ENCODE measurements at regions not wholly inside any gene's neighbourhood (a gene's known extent, or its start where the extent isn't known, plus 50 kb on each side); places are given as distances from the start of the nearest gene placed in this dataset.

- no peak for DNase-seq
- in situ Hi-C loops (cut with MboI; ENCODE audit: low pct_unique_long_range_greater_than_20kb, low sequenced_read_pairs): no loop called here
Measured at GRCh38 chr18:51385270-51385669, 187.8 kb upstream of the MEX3C start.

- no peak for DNase-seq
- in situ Hi-C loops (cut with MboI; ENCODE audit: low pct_unique_long_range_greater_than_20kb, low sequenced_read_pairs): no loop called here
Measured at GRCh38 chr18:51390702-51391101, 193.2 kb upstream of the MEX3C start.

- DNase-seq: no peak
- in situ Hi-C loops (cut with MboI; ENCODE audit: low pct_unique_long_range_greater_than_20kb, low sequenced_read_pairs): no loop called here
Measured at GRCh38 chr18:51391215-51391614, 193.7 kb upstream of the MEX3C start.

GRCh38 chr18:51391731-51392130 lies 194.2 kb upstream of the MEX3C start:
- in situ Hi-C loops (cut with MboI; ENCODE audit: low pct_unique_long_range_greater_than_20kb, low sequenced_read_pairs): no loop called here
- no peak for DNase-seq

- in situ Hi-C loops (cut with MboI; ENCODE audit: low pct_unique_long_range_greater_than_20kb, low sequenced_read_pairs): no loop called here
- DNase-seq: no peak
Measured at GRCh38 chr18:51397347-51397962, 200.0 kb upstream of the MEX3C start.

GRCh38 chr18:51398104-51398503 lies 200.6 kb upstream of the MEX3C start:
- in situ Hi-C loops (cut with MboI; ENCODE audit: low pct_unique_long_range_greater_than_20kb, low sequenced_read_pairs): no loop called here
- DNase-seq: no peak

GRCh38 chr18:51399491-51400122 lies 202.1 kb upstream of the MEX3C start:
- DNase-seq: no peak
- in situ Hi-C loops (cut with MboI; ENCODE audit: low pct_unique_long_range_greater_than_20kb, low sequenced_read_pairs): no loop called here

GRCh38 chr18:51400721-51401120 lies 203.2 kb upstream of the MEX3C start:
- no peak for DNase-seq
- in situ Hi-C loops (cut with MboI; ENCODE audit: low pct_unique_long_range_greater_than_20kb, low sequenced_read_pairs): no loop called here

GRCh38 chr18:51401912-51402311 lies 204.4 kb upstream of the MEX3C start:
- in situ Hi-C loops (cut with MboI; ENCODE audit: low pct_unique_long_range_greater_than_20kb, low sequenced_read_pairs): no loop called here
- DNase-seq: no peak

GRCh38 chr18:51404620-51405019 lies 207.1 kb upstream of the MEX3C start:
- in situ Hi-C loops (cut with MboI; ENCODE audit: low pct_unique_long_range_greater_than_20kb, low sequenced_read_pairs): no loop called here
- DNase-seq: no peak

- DNase-seq: no peak
- in situ Hi-C loops (cut with MboI; ENCODE audit: low pct_unique_long_range_greater_than_20kb, low sequenced_read_pairs): no loop called here
Measured at GRCh38 chr18:51405683-51406477, 208.4 kb upstream of the MEX3C start.

- DNase-seq: no peak
- in situ Hi-C loops (cut with MboI; ENCODE audit: low pct_unique_long_range_greater_than_20kb, low sequenced_read_pairs): no loop called here
Measured at GRCh38 chr18:51417643-51418483, 220.4 kb upstream of the MEX3C start.

GRCh38 chr18:51425475-51425874 lies 228.0 kb upstream of the MEX3C start:
- no peak for DNase-seq
- in situ Hi-C loops (cut with MboI; ENCODE audit: low pct_unique_long_range_greater_than_20kb, low sequenced_read_pairs): no loop called here

- in situ Hi-C loops (cut with MboI; ENCODE audit: low pct_unique_long_range_greater_than_20kb, low sequenced_read_pairs): no loop called here
Measured at GRCh38 chr18:51425889-51426288, 228.4 kb upstream of the MEX3C start.

GRCh38 chr18:51426996-51427395 lies 229.5 kb upstream of the MEX3C start:
- DNase-seq: no peak
- in situ Hi-C loops (cut with MboI; ENCODE audit: low pct_unique_long_range_greater_than_20kb, low sequenced_read_pairs): no loop called here

More at GRCh38 chr18:51425889-51426288, 228.4 kb upstream of the MEX3C start:
- no peak for DNase-seq

GRCh38 chr18:51429644-51430043 lies 232.2 kb upstream of the MEX3C start:
- no peak for DNase-seq
- in situ Hi-C loops (cut with MboI; ENCODE audit: low pct_unique_long_range_greater_than_20kb, low sequenced_read_pairs): no loop called here

- DNase-seq: no peak
- in situ Hi-C loops (cut with MboI; ENCODE audit: low pct_unique_long_range_greater_than_20kb, low sequenced_read_pairs): no loop called here
Measured at GRCh38 chr18:51430538-51430937, 233.1 kb upstream of the MEX3C start.

GRCh38 chr18:51433296-51433695 lies 235.8 kb upstream of the MEX3C start:
- in situ Hi-C loops (cut with MboI; ENCODE audit: low pct_unique_long_range_greater_than_20kb, low sequenced_read_pairs): no loop called here
- DNase-seq: no peak

- in situ Hi-C loops (cut with MboI; ENCODE audit: low pct_unique_long_range_greater_than_20kb, low sequenced_read_pairs): no loop called here
- no peak for DNase-seq
Measured at GRCh38 chr18:51433881-51434280, 236.4 kb upstream of the MEX3C start.
